ENCODE measurements at regions not wholly inside any gene's neighbourhood (a gene's known extent, or its start where the extent isn't known, plus 50 kb on each side); places are given as distances from the start of the nearest gene placed in this dataset.

DNA sequence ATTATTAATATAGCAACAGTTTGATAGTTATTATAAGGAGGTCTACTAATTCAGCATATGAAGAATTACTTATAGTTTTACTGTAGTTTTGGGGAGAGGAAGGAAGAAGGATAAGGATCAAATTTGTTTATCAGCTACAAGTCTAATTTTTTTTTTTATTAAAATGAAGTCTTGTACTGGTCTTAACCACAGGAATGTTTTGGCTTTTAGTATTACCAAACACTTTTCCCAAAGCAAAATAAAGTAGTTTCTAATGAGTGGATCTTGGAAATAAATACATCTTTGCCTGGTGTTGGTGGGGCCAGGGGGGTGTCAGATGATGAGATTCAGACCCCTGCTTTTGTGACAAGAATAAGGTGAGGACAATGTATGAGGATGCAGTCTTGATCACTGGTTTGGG, 57.2 kb upstream of the ZDHHC17 start (continued):
- no peak for TF ChIP-seq BCLAF1 (IDR thresholded peaks at IDR 0.05)
- TF ChIP-seq, protein P1, sequence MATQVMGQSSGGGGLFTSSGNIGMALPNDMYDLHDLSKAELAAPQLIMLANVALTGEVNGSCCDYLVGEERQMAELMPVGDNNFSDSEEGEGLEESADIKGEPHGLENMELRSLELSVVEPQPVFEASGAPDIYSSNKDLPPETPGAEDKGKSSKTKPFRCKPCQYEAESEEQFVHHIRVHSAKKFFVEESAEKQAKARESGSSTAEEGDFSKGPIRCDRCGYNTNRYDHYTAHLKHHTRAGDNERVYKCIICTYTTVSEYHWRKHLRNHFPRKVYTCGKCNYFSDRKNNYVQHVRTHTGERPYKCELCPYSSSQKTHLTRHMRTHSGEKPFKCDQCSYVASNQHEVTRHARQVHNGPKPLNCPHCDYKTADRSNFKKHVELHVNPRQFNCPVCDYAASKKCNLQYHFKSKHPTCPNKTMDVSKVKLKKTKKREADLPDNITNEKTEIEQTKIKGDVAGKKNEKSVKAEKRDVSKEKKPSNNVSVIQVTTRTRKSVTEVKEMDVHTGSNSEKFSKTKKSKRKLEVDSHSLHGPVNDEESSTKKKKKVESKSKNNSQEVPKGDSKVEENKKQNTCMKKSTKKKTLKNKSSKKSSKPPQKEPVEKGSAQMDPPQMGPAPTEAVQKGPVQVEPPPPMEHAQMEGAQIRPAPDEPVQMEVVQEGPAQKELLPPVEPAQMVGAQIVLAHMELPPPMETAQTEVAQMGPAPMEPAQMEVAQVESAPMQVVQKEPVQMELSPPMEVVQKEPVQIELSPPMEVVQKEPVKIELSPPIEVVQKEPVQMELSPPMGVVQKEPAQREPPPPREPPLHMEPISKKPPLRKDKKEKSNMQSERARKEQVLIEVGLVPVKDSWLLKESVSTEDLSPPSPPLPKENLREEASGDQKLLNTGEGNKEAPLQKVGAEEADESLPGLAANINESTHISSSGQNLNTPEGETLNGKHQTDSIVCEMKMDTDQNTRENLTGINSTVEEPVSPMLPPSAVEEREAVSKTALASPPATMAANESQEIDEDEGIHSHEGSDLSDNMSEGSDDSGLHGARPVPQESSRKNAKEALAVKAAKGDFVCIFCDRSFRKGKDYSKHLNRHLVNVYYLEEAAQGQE (IDR thresholded peaks at IDR 0.05; ENCODE audit: low read depth, low read length) = no peak
- no peak for TF ChIP-seq RCOR1 (conservative IDR thresholded peaks at IDR 0.05; ENCODE audit: low read depth, low read length)
- TF ChIP-seq, protein P2, sequence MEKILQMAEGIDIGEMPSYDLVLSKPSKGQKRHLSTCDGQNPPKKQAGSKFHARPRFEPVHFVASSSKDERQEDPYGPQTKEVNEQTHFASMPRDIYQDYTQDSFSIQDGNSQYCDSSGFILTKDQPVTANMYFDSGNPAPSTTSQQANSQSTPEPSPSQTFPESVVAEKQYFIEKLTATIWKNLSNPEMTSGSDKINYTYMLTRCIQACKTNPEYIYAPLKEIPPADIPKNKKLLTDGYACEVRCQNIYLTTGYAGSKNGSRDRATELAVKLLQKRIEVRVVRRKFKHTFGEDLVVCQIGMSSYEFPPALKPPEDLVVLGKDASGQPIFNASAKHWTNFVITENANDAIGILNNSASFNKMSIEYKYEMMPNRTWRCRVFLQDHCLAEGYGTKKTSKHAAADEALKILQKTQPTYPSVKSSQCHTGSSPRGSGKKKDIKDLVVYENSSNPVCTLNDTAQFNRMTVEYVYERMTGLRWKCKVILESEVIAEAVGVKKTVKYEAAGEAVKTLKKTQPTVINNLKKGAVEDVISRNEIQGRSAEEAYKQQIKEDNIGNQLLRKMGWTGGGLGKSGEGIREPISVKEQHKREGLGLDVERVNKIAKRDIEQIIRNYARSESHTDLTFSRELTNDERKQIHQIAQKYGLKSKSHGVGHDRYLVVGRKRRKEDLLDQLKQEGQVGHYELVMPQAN (conservative IDR thresholded peaks at IDR 0.05) = no peak
- no peak for TF ChIP-seq KDM1A (IDR thresholded peaks at IDR 0.05; ENCODE audit: borderline replicate concordance)
- TF ChIP-seq MYB (IDR thresholded peaks at IDR 0.05; ENCODE audit: borderline replicate concordance, low read depth, low read length) = no peak
- TF ChIP-seq FOS (IDR thresholded peaks at IDR 0.05; ENCODE audit: borderline replicate concordance, extremely low read depth, insufficient read length) = no peak
- no peak for TF ChIP-seq E2F4 (IDR thresholded peaks at IDR 0.05; ENCODE audit: low read depth, low read length)
- no peak for TF ChIP-seq POLR2AphosphoS2 (IDR thresholded peaks at IDR 0.05; ENCODE audit: low read depth, low read length)
- no peak for TF ChIP-seq BCL11A (IDR thresholded peaks at IDR 0.05; ENCODE audit: low read depth, low read length)
- TF ChIP-seq STAT3 (IDR thresholded peaks at IDR 0.05; ENCODE audit: low read depth, low read length) = no peak
